Mesenchymal stem cell (in vitro differentiated cells and primary cell): ENCODE measurements at regions not wholly inside any gene's neighbourhood (a gene's known extent, or its start where the extent isn't known, plus 50 kb on each side); places are given as distances from the start of the nearest gene placed in this dataset.
"Not testable (repeated sequence)": the region's sequence is repeated elsewhere in the genome, so short reads cannot be mapped to it uniquely, and the experiment has no call there.

ENCODE experiments used
- DNase-seq: peaks from one replicate; pipeline ENCODE4 v3.0.0-alpha.2; 2013
- H2AFZ ChIP-seq: one replicate; pipeline ENCODE4 v1.6.1; 2013; ENCODE audit warnings: low read depth, mild to moderate bottlenecking, control low read depth, inconsistent platforms, low read length, moderate library complexity
- H2AK5ac ChIP-seq: 2 replicates; pipeline ENCODE4 v1.6.1; 2013; ENCODE audit warnings: low read length, moderate library complexity, mild to moderate bottlenecking, inconsistent platforms; ENCODE audit not compliant: severe bottlenecking
- H2BK120ac ChIP-seq: one replicate; pipeline ENCODE4 v1.6.1; 2013; ENCODE audit warnings: low read depth, mild to moderate bottlenecking, inconsistent platforms, low read length, moderate library complexity
- H2BK12ac ChIP-seq, 2 experiments: one replicate each; pipeline ENCODE4 v1.6.1; 2013; ENCODE audit warnings: inconsistent platforms in 2 of 2, low read length in 2 of 2, mild to moderate bottlenecking in 2 of 2, moderate library complexity in 2 of 2, control low read depth in 1 of 2
- H2BK15ac ChIP-seq: one replicate; pipeline ENCODE4 v1.6.1; 2013; ENCODE audit warnings: mild to moderate bottlenecking, low read depth, inconsistent platforms; ENCODE audit not compliant: poor library complexity, severe bottlenecking
- H2BK5ac ChIP-seq: 2 replicates; pipeline ENCODE4 v1.6.1; 2013; ENCODE audit warnings: low read depth, mild to moderate bottlenecking, low read length, control low read depth, inconsistent platforms; ENCODE audit not compliant: poor library complexity, severe bottlenecking
- H3K14ac ChIP-seq, 2 experiments: one replicate each; pipeline ENCODE4 v1.6.1; 2013; ENCODE audit warnings: inconsistent platforms in 2 of 2, low read length in 2 of 2, control low read depth in 1 of 2, mild to moderate bottlenecking in 1 of 2, moderate library complexity in 1 of 2
- H3K18ac ChIP-seq, 2 experiments: one replicate each; pipeline ENCODE4 v1.6.1; 2013; ENCODE audit warnings: inconsistent platforms in 2 of 2, low read length in 2 of 2, control low read depth in 1 of 2, low read depth in 1 of 2, mild to moderate bottlenecking in 1 of 2
- H3K23ac ChIP-seq, 2 experiments: one replicate each; pipeline ENCODE4 v1.6.1; 2013; ENCODE audit warnings: inconsistent platforms in 2 of 2, low read length in 2 of 2, mild to moderate bottlenecking in 2 of 2, moderate library complexity in 2 of 2, control low read depth in 1 of 2
- H3K27ac ChIP-seq: 2 replicates; pipeline ENCODE4 v1.5.1; 2013; ENCODE audit warnings: mild to moderate bottlenecking, moderate library complexity, low read length, control low read depth, inconsistent platforms; ENCODE audit not compliant: poor library complexity, severe bottlenecking
- H3K27me3 ChIP-seq, 2 experiments: 2 replicates each; pipeline versions ENCODE4 v1.6.1 to v1.7.0; 2013; ENCODE audit warnings: low read length in 2 of 2, mild to moderate bottlenecking in 2 of 2, moderate library complexity in 2 of 2, control low read depth in 1 of 2, inconsistent platforms in 1 of 2; ENCODE audit not compliant: control insufficient read depth in 1 of 2, insufficient read depth in 1 of 2
- H3K36me3 ChIP-seq, 2 experiments: 2 replicates each; pipeline versions ENCODE4 v1.6.1 to v1.7.0; 2013; ENCODE audit warnings: low read length in 2 of 2, control low read depth in 1 of 2, inconsistent platforms in 1 of 2, low read depth in 1 of 2, mild to moderate bottlenecking in 1 of 2; ENCODE audit not compliant: insufficient read depth in 2 of 2, control insufficient read depth in 1 of 2
- H3K4ac ChIP-seq, 2 experiments: one replicate each; pipeline ENCODE4 v1.6.1; 2013; ENCODE audit warnings: inconsistent platforms in 2 of 2, low read length in 2 of 2, mild to moderate bottlenecking in 2 of 2, moderate library complexity in 2 of 2, control low read depth in 1 of 2, low read depth in 1 of 2
- H3K4me1 ChIP-seq: 2 replicates; pipeline ENCODE4 v1.6.1; 2013; ENCODE audit warnings: low read depth, low read length, control low read depth; ENCODE audit not compliant: control insufficient read depth, insufficient read depth
- H3K4me2 ChIP-seq: 2 replicates; pipeline ENCODE4 v1.6.1; 2013; ENCODE audit warnings: low read length, mild to moderate bottlenecking, inconsistent platforms; ENCODE audit not compliant: poor library complexity, severe bottlenecking
- H3K4me3 ChIP-seq, 2 experiments: 2 replicates each; pipeline versions ENCODE4 v1.5.1 to v1.7.0; 2013; ENCODE audit warnings: low read length in 2 of 2, mild to moderate bottlenecking in 2 of 2, control low read depth in 1 of 2, low read depth in 1 of 2; ENCODE audit not compliant: insufficient read depth in 1 of 2
- H3K79me1 ChIP-seq: replicated peaks from 2 replicates; pipeline ENCODE4 v1.6.1; 2013; ENCODE audit warnings: mild to moderate bottlenecking, control low read depth, low read length, inconsistent platforms; ENCODE audit not compliant: poor library complexity, severe bottlenecking
- H3K9ac ChIP-seq: 2 replicates; pipeline ENCODE4 v1.7.0; 2013; ENCODE audit warnings: mild to moderate bottlenecking, low read length, moderate library complexity
- H3K9me3 ChIP-seq: 2 replicates; pipeline ENCODE4 v1.7.0; 2013; ENCODE audit warnings: mild to moderate bottlenecking, low read length; ENCODE audit not compliant: control insufficient read depth
- H4K8ac ChIP-seq: one replicate; pipeline ENCODE4 v1.6.1; 2013; ENCODE audit warnings: inconsistent platforms, mild to moderate bottlenecking, low read length, moderate library complexity
- H4K91ac ChIP-seq: one replicate; pipeline ENCODE4 v1.6.1; 2013; ENCODE audit warnings: mild to moderate bottlenecking, low read length, inconsistent platforms
- WGBS: methylation state at CpG from one replicate; pipeline ENCODE4 v1.1.7; 2013; ENCODE audit warnings: mixed read lengths; 5-methylcytosine and 5-hydroxymethylcytosine counted together

DNA sequence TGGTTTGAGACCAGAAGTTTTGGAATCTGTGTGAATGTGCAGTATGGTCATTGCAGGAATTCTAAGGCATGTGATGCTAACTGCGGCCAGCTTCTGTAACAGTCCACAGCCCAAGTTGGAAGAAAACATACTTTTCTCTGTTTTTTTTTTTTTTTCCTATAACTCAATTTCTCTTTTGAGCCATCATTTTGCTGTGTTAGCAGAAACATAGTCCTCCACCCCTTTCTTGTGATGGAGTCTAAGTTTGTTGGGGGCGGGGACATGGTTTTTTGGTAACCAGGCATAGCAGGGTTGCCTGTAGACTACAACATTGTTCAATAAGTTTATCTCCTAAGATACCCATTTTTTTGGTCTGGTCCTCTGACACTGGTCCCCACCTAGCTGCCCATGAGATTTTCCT, 223.2 kb upstream of the ONECUT1 start:
- WGBS, result 100% methylated on average over 1 of the region's 2 CpGs
- no peak overlapping the region for H2BK12ac ChIP-seq

DNA sequence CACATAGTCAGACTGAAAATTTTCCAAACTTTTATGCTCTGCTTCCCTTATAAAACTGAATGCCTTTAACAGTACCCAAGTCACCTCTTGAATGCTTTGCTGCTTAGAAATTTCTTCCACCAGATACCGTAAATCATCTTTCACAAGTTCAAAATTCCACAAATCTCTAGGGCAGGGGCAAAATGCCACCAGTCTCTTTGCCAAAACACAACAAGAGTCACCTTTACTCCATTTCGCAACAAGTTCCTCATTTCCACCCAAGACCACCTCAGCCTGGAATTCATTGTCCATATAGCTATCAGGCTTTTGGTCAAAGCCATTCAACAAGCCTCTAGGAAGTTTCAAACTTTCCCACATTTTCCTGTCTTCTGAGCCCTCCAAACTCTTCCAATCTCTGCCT, 221.6 kb upstream of the ONECUT1 start:
- not testable (repeated sequence) for H3K18ac ChIP-seq, H2BK5ac ChIP-seq, H3K4me2 ChIP-seq, H3K9me3 ChIP-seq, H4K91ac ChIP-seq, DNase-seq, H2AFZ ChIP-seq, H3K4ac ChIP-seq, H2BK15ac ChIP-seq, H3K14ac ChIP-seq, H2BK12ac ChIP-seq, H3K27ac ChIP-seq, H2AK5ac ChIP-seq, H3K36me3 ChIP-seq, H4K8ac ChIP-seq, H3K4me3 ChIP-seq, H3K4me1 ChIP-seq, H3K79me1 ChIP-seq, H2BK120ac ChIP-seq, H3K9ac ChIP-seq, H3K23ac ChIP-seq, H3K27me3 ChIP-seq
- 75% methylated on average over 2 of the region's 2 CpGs for WGBS

More for the DNA sequence above, 223.2 kb upstream of the ONECUT1 start:
- Histone ChIP-seq H2AFZ (no peak overlapping the region), H2AK5ac (no peak overlapping the region), H3K4me2 (no peak overlapping the region), H4K91ac (no peak overlapping the region), H3K27ac (no peak overlapping the region), H3K79me1 (no peaks in the 10 kb centered on the region), H3K4me1 (no peaks in the 10 kb centered on the region), H3K9me3 (no peaks in the 10 kb centered on the region), H4K8ac (no peak overlapping the region), H3K18ac (no peak overlapping the region), H2BK15ac (no peak overlapping the region), H3K9ac (no peak overlapping the region), H3K4ac (no peak overlapping the region), H3K14ac (no peak overlapping the region), H3K36me3 (no peaks in the 10 kb centered on the region), H2BK120ac (no peak overlapping the region), H3K27me3 (no peaks in the 10 kb centered on the region), H3K4me3 (no peak overlapping the region), H3K23ac (no peak overlapping the region), H2BK5ac (no peak overlapping the region)
- no peak for DNase-seq

DNA sequence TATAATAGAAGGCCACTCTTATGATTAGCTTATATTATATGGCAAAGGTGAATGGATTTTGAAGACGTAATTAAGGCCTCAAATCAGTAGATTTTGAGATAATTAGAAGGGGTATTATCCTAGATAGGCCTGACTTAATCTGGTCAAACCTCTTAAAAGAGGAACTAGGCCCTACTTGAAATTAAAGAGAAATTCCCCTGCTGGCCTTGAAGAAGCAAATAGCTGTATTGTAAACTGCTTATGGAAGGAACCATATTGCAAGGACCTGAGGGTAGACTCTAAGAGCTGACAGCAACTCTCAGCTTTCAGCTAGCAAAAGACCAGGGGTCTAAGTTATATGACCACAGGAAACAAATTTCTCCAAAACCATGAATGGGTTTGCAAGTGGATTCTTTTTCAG, 219.0 kb upstream of the ONECUT1 start:
- Histone ChIP-seq H3K4ac (no peak overlapping the region), H3K18ac (no peak overlapping the region), H4K91ac (no peak overlapping the region), H3K36me3 (no peaks in the 10 kb centered on the region), H3K23ac (no peak overlapping the region), H3K27ac (no peak overlapping the region), H3K27me3 (no peaks in the 10 kb centered on the region), H2BK5ac (no peak overlapping the region), H3K9ac (no peak overlapping the region), H2AK5ac (no peak overlapping the region), H2BK12ac (no peak overlapping the region), H3K4me1 (no peaks in the 10 kb centered on the region), H3K4me3 (no peak overlapping the region), H3K9me3 (no peaks in the 10 kb centered on the region), H3K4me2 (no peak overlapping the region), H2AFZ (no peak overlapping the region), H2BK120ac (no peak overlapping the region), H2BK15ac (no peak overlapping the region), H3K79me1 (no peaks in the 10 kb centered on the region), H4K8ac (no peak overlapping the region), H3K14ac (no peak overlapping the region)
- 33% methylated on average over 1 of the region's 1 CpG for WGBS
- DNase-seq, result no peak

DNA sequence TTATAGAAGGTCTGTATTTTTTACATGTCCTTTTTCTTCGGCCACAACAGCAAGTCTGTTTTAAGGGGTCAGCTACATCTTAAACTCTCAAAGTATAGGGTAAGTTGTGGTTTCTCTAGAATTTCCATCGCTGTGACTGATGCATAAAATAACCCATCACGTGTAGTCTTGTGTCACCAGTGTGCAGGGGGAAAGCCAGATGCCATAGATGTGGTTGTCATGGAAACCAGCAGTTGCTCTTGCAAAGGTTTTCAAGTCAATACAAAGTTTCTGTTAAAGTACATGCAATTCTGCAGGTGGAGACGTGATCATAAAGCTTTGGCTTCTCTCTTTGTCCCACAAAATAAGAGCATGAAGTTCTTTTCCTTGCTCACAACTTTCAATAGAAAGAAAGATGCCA, 210.3 kb upstream of the ONECUT1 start:
- Histone ChIP-seq H2AK5ac (no peak overlapping the region), H3K18ac (no peak overlapping the region), H4K8ac (no peak overlapping the region), H2BK15ac (no peak overlapping the region), H2AFZ (no peak overlapping the region), H4K91ac (no peak overlapping the region), H3K4me2 (no peak overlapping the region), H3K79me1 (no peaks in the 10 kb centered on the region), H3K4me3 (no peak overlapping the region), H3K36me3 (no peaks in the 10 kb centered on the region), H3K27ac (no peak overlapping the region), H2BK5ac (no peak overlapping the region), H3K14ac (no peak overlapping the region), H3K9ac (no peak overlapping the region), H3K4me1 (no peaks in the 10 kb centered on the region), H3K23ac (no peak overlapping the region), H2BK12ac (no peak overlapping the region), H3K27me3 (no peaks in the 10 kb centered on the region), H3K9me3 (no peaks in the 10 kb centered on the region), H3K4ac (no peak overlapping the region), H2BK120ac (no peak overlapping the region)
- 39% methylated on average over 4 of the region's 4 CpGs for WGBS
- DNase-seq, result no peak
